HEK293T (cell line): ENCODE measurements at regions not wholly inside any gene's neighbourhood (a gene's known extent, or its start where the extent isn't known, plus 50 kb on each side); places are given as distances from the start of the nearest gene placed in this dataset.

Experiments
- CTCF ChIA-PET: fragments of 350-600 bp; formaldehyde crosslinking; extraction: SDS; loops from one replicate; lab custom pipeline; 2021; ENCODE audit warnings: antibody characterized with exemption, inconsistent platforms; lab: Yijun Ruan, JAX
- POLR2A ChIA-PET: fragments of 350-600 bp; formaldehyde crosslinking; extraction: SDS; loops from one replicate; lab custom pipeline; 2020; ENCODE audit warnings: antibody characterized with exemption, inconsistent platforms; lab: Yijun Ruan, JAX
- DNase-seq: peaks from one replicate; pipeline ENCODE4 v3.0.0; 2012; ENCODE audit warnings: mixed read lengths; ENCODE audit errors: extremely low spot score
- ARNT ChIP-seq: fragments of 450-650 bp; IDR thresholded peaks from 2 replicates; pipeline ENCODE4 v1.6.1; 2017; ENCODE audit warnings: mild to moderate bottlenecking
- BHLHE40 ChIP-seq: fragments of 450-650 bp; IDR thresholded peaks from 2 replicates; pipeline ENCODE4 v1.6.1; 2016; ENCODE audit warnings: mild to moderate bottlenecking, moderate library complexity, borderline replicate concordance
- CTBP1 ChIP-seq: fragments of 450-650 bp; IDR thresholded peaks from 2 replicates; pipeline ENCODE4 v1.6.1; 2016; ENCODE audit warnings: borderline replicate concordance
- ELF4 ChIP-seq: fragments of 450-650 bp; IDR thresholded peaks from 2 replicates; pipeline ENCODE4 v1.6.1; 2017; ENCODE audit warnings: antibody characterized with exemption
- FOXA1 ChIP-seq: fragments of 450-650 bp; IDR thresholded peaks from 2 replicates; pipeline ENCODE4 v1.6.1; 2016; ENCODE audit warnings: mild to moderate bottlenecking
- FOXK2 ChIP-seq: fragments of 450-650 bp; IDR thresholded peaks from 2 replicates; pipeline ENCODE4 v1.6.1; 2016; ENCODE audit warnings: mild to moderate bottlenecking
- FOXM1 ChIP-seq: fragments of 450-650 bp; IDR thresholded peaks from 2 replicates; pipeline ENCODE4 v1.6.1; 2017; ENCODE audit warnings: mild to moderate bottlenecking, borderline replicate concordance
- HDGF ChIP-seq: fragments of 450-650 bp; IDR thresholded peaks from 2 replicates; pipeline ENCODE4 v1.6.1; 2017; ENCODE audit warnings: antibody characterized with exemption, borderline replicate concordance
- L3MBTL2 ChIP-seq: fragments of 450-650 bp; conservative IDR thresholded peaks from 2 replicates; pipeline ENCODE4 v1.6.1; 2016; ENCODE audit warnings: mild to moderate bottlenecking
- LEF1 ChIP-seq: fragments of 450-650 bp; IDR thresholded peaks from 2 replicates; pipeline ENCODE4 v1.6.1; 2017; ENCODE audit warnings: mild to moderate bottlenecking, borderline replicate concordance
- NFRKB ChIP-seq: fragments of 450-650 bp; IDR thresholded peaks from 2 replicates; pipeline ENCODE4 v1.6.1; 2016; ENCODE audit warnings: mild to moderate bottlenecking, moderate library complexity
- PKNOX1 ChIP-seq: fragments of 450-650 bp; IDR thresholded peaks from 2 replicates; pipeline ENCODE4 v1.6.1; 2016
- SP1 ChIP-seq: fragments of 450-650 bp; IDR thresholded peaks from 2 replicates; pipeline ENCODE4 v1.6.1; 2017
- SUZ12 ChIP-seq: fragments of 450-650 bp; IDR thresholded peaks from 2 replicates; pipeline ENCODE4 v1.6.1; 2016; ENCODE audit warnings: mild to moderate bottlenecking
- TARDBP ChIP-seq: fragments of 450-650 bp; IDR thresholded peaks from 2 replicates; pipeline ENCODE4 v1.6.1; 2016
- ZNF384 ChIP-seq: fragments of 450-650 bp; IDR thresholded peaks from 2 replicates; pipeline ENCODE4 v1.6.1; 2016

- TF ChIP-seq FOXM1 (no peak), FOXK2 (no peak), SP1 (no peak), FOXA1 (no peak), ARNT (no peak), BHLHE40 (no peak), L3MBTL2 (no peak), PKNOX1 (no peak), SUZ12 (no peak), NFRKB (no peak), ELF4 (no peak)
- DNase-seq: no peak
- CTCF ChIA-PET: no interaction called here
- POLR2A ChIA-PET: no interaction called here
These were observed 326.5 kb downstream of the SATB2 start for GRCh38 chr2:199131136-199131655.

- DNase-seq: no peak
- TF ChIP-seq LEF1 (no peak), L3MBTL2 (no peak), SUZ12 (no peak), HDGF (no peak), FOXK2 (no peak), SP1 (no peak), CTBP1 (no peak)
- ChIA-PET POLR2A (no interaction called here), CTCF (no interaction called here)
These were observed 327.2 kb downstream of the SATB2 start for GRCh38 chr2:199130501-199130900.

- POLR2A ChIA-PET: no interaction called here
- no peak for DNase-seq
- TF ChIP-seq LEF1 (no peak), NFRKB (no peak), ZNF384 (no peak), SUZ12 (no peak), CTBP1 (no peak), PKNOX1 (no peak), FOXA1 (no peak), HDGF (no peak), ARNT (no peak), TARDBP (no peak), BHLHE40 (no peak)
- CTCF ChIA-PET: no interaction called here
These were observed 329.1 kb downstream of the SATB2 start for GRCh38 chr2:199128476-199129229.

GRCh38 chr2:199119796-199120195, 337.9 kb downstream of the SATB2 start:
- no peak for DNase-seq
- ChIA-PET CTCF (interaction anchor here (0.6 kb wide), 1 partner anchor 24 kb away, joined by 4 read pairs; no protein-coding TSS in a partner anchor), POLR2A (no interaction called here)
- TF ChIP-seq FOXK2: no peak
- TF ChIP-seq TARDBP: no peak
- no peak for TF ChIP-seq LEF1
- TF ChIP-seq ZNF384: no peak
- TF ChIP-seq PKNOX1: no peak
- TF ChIP-seq ARNT: no peak
- TF ChIP-seq L3MBTL2: no peak
- TF ChIP-seq ELF4: no peak
- TF ChIP-seq SP1: no peak
- no peak for TF ChIP-seq BHLHE40
- no peak for TF ChIP-seq FOXM1
- TF ChIP-seq FOXA1: no peak
- TF ChIP-seq HDGF: no peak
- no peak for TF ChIP-seq SUZ12
- TF ChIP-seq NFRKB: no peak
- TF ChIP-seq CTBP1: no peak

- TF ChIP-seq FOXM1 (no peak), SUZ12 (no peak), ARNT (no peak), BHLHE40 (no peak), LEF1 (no peak), NFRKB (no peak), ELF4 (no peak), FOXA1 (no peak), TARDBP (no peak), HDGF (no peak), SP1 (no peak), PKNOX1 (no peak), L3MBTL2 (no peak), FOXK2 (no peak), ZNF384 (no peak)
- ChIA-PET POLR2A (no interaction called here), CTCF (no interaction called here)
- no peak for DNase-seq
These were observed 339.0 kb downstream of the SATB2 start for GRCh38 chr2:199118673-199119112.

- CTCF ChIA-PET: no interaction called here
- DNase-seq: no peak
- POLR2A ChIA-PET: no interaction called here
- TF ChIP-seq TARDBP (no peak), FOXM1 (no peak), SUZ12 (no peak), PKNOX1 (no peak), ZNF384 (no peak), SP1 (no peak), ELF4 (no peak), FOXK2 (no peak), ARNT (no peak), L3MBTL2 (no peak), BHLHE40 (no peak), CTBP1 (no peak), FOXA1 (no peak), NFRKB (no peak)
These were observed 342.6 kb downstream of the SATB2 start for GRCh38 chr2:199115169-199115568.
